ENCODE measurements at regions not wholly inside any gene's neighbourhood (a gene's known extent, or its start where the extent isn't known, plus 50 kb on each side); places are given as distances from the start of the nearest gene placed in this dataset.

- peaks cover 5% of the 10 kb centered on the region; the same call in 1 of the 2 replicates for H3K9me3 ChIP-seq (ENCODE audit: insufficient read depth, low read depth, low read length)
- no peaks in the 10 kb centered on the region for H3K36me3 ChIP-seq (ENCODE audit: insufficient read depth, low read length)
- no peaks in the 10 kb centered on the region for H3K4me1 ChIP-seq (ENCODE audit: insufficient read depth, low read length)
- WGBS: 97% methylated on average over 3 of the region's 3 CpGs
- no peaks in the 10 kb centered on the region for H3K27me3 ChIP-seq (ENCODE audit: insufficient read depth, low read length)
- H3K4me3 ChIP-seq (ENCODE audit: low read length): no peak overlapping the region
- no peak overlapping the region for H3K9ac ChIP-seq (ENCODE audit: low read depth, low read length)
- H3K27ac ChIP-seq (ENCODE audit: low read depth, low read length): no peak overlapping the region
Measured at GRCh38 chr3:146308682-146309081, 57.8 kb upstream of the PLSCR4 start.

GRCh38 chr3:146308222-146308621 lies 57.3 kb upstream of the PLSCR4 start:
- H3K4me1 ChIP-seq (ENCODE audit: insufficient read depth, low read length): no peaks in the 10 kb centered on the region
- no peaks in the 10 kb centered on the region for H3K36me3 ChIP-seq (ENCODE audit: insufficient read depth, low read length)
- no peak overlapping the region for H3K4me3 ChIP-seq (ENCODE audit: low read length)
- H3K27ac ChIP-seq (ENCODE audit: low read depth, low read length): no peak overlapping the region
- no peak overlapping the region for H3K9ac ChIP-seq (ENCODE audit: low read depth, low read length)
- H3K9me3 ChIP-seq (ENCODE audit: insufficient read depth, low read depth, low read length): peaks cover 5% of the 10 kb centered on the region; the same call in 1 of the 2 replicates
- H3K27me3 ChIP-seq (ENCODE audit: insufficient read depth, low read length): no peaks in the 10 kb centered on the region

- WGBS: 87% methylated on average over 1 of the region's 1 CpG
- no peak overlapping the region for H3K9ac ChIP-seq (ENCODE audit: low read depth, low read length)
- no peaks in the 10 kb centered on the region for H3K4me1 ChIP-seq (ENCODE audit: insufficient read depth, low read length)
- H3K36me3 ChIP-seq (ENCODE audit: insufficient read depth, low read length): no peaks in the 10 kb centered on the region
- no peak overlapping the region for H3K27ac ChIP-seq (ENCODE audit: low read depth, low read length)
- no peaks in the 10 kb centered on the region for H3K27me3 ChIP-seq (ENCODE audit: insufficient read depth, low read length)
- no peak overlapping the region for H3K4me3 ChIP-seq (ENCODE audit: low read length)
- peaks cover 5% of the 10 kb centered on the region; the same call in 1 of the 2 replicates for H3K9me3 ChIP-seq (ENCODE audit: insufficient read depth, low read depth, low read length)
Measured at GRCh38 chr3:146307456-146307725, 56.5 kb upstream of the PLSCR4 start.

- H3K27me3 ChIP-seq (ENCODE audit: insufficient read depth, low read length): no peaks in the 10 kb centered on the region
- H3K27ac ChIP-seq (ENCODE audit: low read depth, low read length): no peak overlapping the region
- WGBS: 90% methylated on average over 5 of the region's 7 CpGs
Measured at GRCh38 chr3:146306656-146307455, 56.0 kb upstream of the PLSCR4 start.

GRCh38 chr3:146305808-146306423 lies 55.0 kb upstream of the PLSCR4 start:
- H3K4me1 ChIP-seq (ENCODE audit: insufficient read depth, low read length): no peaks in the 10 kb centered on the region
- peaks cover 3% of the 10 kb centered on the region; the same call in 1 of the 2 replicates for H3K9me3 ChIP-seq (ENCODE audit: insufficient read depth, low read depth, low read length)
- no peak overlapping the region for H3K9ac ChIP-seq (ENCODE audit: low read depth, low read length)
- no peak overlapping the region for H3K27ac ChIP-seq (ENCODE audit: low read depth, low read length)
- H3K4me3 ChIP-seq (ENCODE audit: low read length): no peak overlapping the region
- no peaks in the 10 kb centered on the region for H3K27me3 ChIP-seq (ENCODE audit: insufficient read depth, low read length)
- H3K36me3 ChIP-seq (ENCODE audit: insufficient read depth, low read length): no peaks in the 10 kb centered on the region
- 98% methylated on average over 1 of the region's 1 CpG for WGBS

More at GRCh38 chr3:146306656-146307455, 56.0 kb upstream of the PLSCR4 start:
- no peaks in the 10 kb centered on the region for H3K36me3 ChIP-seq (ENCODE audit: insufficient read depth, low read length)
- H3K4me1 ChIP-seq (ENCODE audit: insufficient read depth, low read length): no peaks in the 10 kb centered on the region
- H3K9me3 ChIP-seq (ENCODE audit: insufficient read depth, low read depth, low read length): peaks cover 5% of the 10 kb centered on the region; the same call in 1 of the 2 replicates
- no peak overlapping the region for H3K4me3 ChIP-seq (ENCODE audit: low read length)
- H3K9ac ChIP-seq (ENCODE audit: low read depth, low read length): no peak overlapping the region

- 96% methylated on average over 1 of the region's 1 CpG for WGBS
- H3K4me1 ChIP-seq (ENCODE audit: insufficient read depth, low read length): no peaks in the 10 kb centered on the region
- no peaks in the 10 kb centered on the region for H3K9me3 ChIP-seq (ENCODE audit: insufficient read depth, low read depth, low read length)
- no peak overlapping the region for H3K4me3 ChIP-seq (ENCODE audit: low read length)
- H3K27ac ChIP-seq (ENCODE audit: low read depth, low read length): no peak overlapping the region
- no peaks in the 10 kb centered on the region for H3K36me3 ChIP-seq (ENCODE audit: insufficient read depth, low read length)
- H3K9ac ChIP-seq (ENCODE audit: low read depth, low read length): no peak overlapping the region
- H3K27me3 ChIP-seq (ENCODE audit: insufficient read depth, low read length): no peaks in the 10 kb centered on the region
Measured at GRCh38 chr3:146300768-146301167, 49.9 kb upstream of the PLSCR4 start.

Data from HUES64 (cell line).